Breast epithelium (tissue), 3 donors: ENCODE measurements at regions not wholly inside any gene's neighbourhood (a gene's known extent, or its start where the extent isn't known, plus 50 kb on each side); places are given as distances from the start of the nearest gene placed in this dataset.

Source experiments
- POLR2A ChIP-seq: fragments of 450-650 bp; IDR thresholded peaks from one replicate; pipeline ENCODE4 v1.6.1; 2016; ENCODE audit warnings: antibody characterized with exemption, mild to moderate bottlenecking, moderate library complexity
- POLR2AphosphoS5 ChIP-seq, 3 donors: sonication (generic); formaldehyde crosslinking; IDR thresholded peaks; one replicate each; pipeline ENCODE4 v1.6.1; 2017; ENCODE audit warnings: antibody characterized with exemption in 3 of 3
- TF ChIP-seq, protein P1 (sequence below), 3 donors: fragments of 450-650 bp; IDR thresholded peaks; one replicate each; pipeline ENCODE4 v1.5.1; 2016 to 2017; ENCODE audit warnings: antibody characterized with exemption in 3 of 3, mild to moderate bottlenecking in 3 of 3, moderate library complexity in 3 of 3

DNA sequence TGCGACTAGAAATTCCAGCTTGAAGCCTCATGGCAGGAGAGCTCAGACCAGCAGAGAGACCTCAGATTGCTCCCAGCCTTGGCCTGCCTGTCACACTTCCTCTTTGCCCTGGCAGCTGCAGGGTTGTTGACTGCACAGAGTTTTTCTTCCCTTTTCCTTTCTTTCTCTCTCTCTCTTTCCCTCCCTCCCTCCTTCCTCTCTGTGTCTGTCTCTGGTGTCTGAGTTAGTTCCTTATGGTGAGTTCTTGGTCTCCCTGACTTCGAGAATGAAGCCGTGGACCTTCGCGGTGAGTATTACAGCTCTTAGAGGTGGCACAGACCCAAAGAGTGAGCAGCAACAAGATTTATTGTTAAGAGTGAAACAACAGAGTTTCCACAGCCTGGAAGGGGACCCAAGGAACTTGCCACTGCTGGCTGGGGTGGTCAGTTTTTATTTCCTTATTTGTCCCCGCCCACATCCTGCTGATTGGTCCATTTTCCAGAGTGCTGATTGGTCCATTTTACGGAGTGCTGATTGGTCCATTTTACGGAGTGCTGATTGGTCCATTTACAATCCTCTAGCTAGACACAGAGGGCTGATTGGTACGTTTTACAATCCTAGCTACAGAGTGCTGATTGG lies 266.3 kb downstream of the RPS24 start:
- TF ChIP-seq POLR2AphosphoS5 (IDR thresholded peaks at IDR 0.05) (no peak), POLR2A (no peak)
- TF ChIP-seq, protein P1, sequence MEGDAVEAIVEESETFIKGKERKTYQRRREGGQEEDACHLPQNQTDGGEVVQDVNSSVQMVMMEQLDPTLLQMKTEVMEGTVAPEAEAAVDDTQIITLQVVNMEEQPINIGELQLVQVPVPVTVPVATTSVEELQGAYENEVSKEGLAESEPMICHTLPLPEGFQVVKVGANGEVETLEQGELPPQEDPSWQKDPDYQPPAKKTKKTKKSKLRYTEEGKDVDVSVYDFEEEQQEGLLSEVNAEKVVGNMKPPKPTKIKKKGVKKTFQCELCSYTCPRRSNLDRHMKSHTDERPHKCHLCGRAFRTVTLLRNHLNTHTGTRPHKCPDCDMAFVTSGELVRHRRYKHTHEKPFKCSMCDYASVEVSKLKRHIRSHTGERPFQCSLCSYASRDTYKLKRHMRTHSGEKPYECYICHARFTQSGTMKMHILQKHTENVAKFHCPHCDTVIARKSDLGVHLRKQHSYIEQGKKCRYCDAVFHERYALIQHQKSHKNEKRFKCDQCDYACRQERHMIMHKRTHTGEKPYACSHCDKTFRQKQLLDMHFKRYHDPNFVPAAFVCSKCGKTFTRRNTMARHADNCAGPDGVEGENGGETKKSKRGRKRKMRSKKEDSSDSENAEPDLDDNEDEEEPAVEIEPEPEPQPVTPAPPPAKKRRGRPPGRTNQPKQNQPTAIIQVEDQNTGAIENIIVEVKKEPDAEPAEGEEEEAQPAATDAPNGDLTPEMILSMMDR (IDR thresholded peaks at IDR 0.05) = no peak
